CD14-positive monocyte (primary cell): ENCODE measurements at regions not wholly inside any gene's neighbourhood (a gene's known extent, or its start where the extent isn't known, plus 50 kb on each side); places are given as distances from the start of the nearest gene placed in this dataset.

Source experiments
- DNase-seq, 3 donors: peaks; one replicate each; pipeline ENCODE4 v3.0.0-alpha.2; 2011 to 2022
- H2AFZ ChIP-seq: 2 replicates; pipeline ENCODE4 v1.6.0; 2012; ENCODE audit warnings: mild to moderate bottlenecking, low read depth, low read length, inconsistent platforms; ENCODE audit not compliant: insufficient read depth, poor library complexity, severe bottlenecking
- H3K27ac ChIP-seq, 2 donors: 1 replicate in 1 of 2; 2 replicates in 1 of 2; pipeline ENCODE4 v1.5.1; 2012 to 2013; ENCODE audit warnings: low read length in 2 of 2, control low read depth in 1 of 2, inconsistent platforms in 1 of 2, low read depth in 1 of 2, mild to moderate bottlenecking in 1 of 2
- H3K27me3 ChIP-seq, 2 donors: one replicate each; pipeline versions ENCODE4 v1.6.0 to v1.6.1; 2011 to 2013; ENCODE audit warnings: low read length in 2 of 2; ENCODE audit not compliant: control insufficient read depth in 2 of 2, insufficient read depth in 2 of 2
- H3K36me3 ChIP-seq, 2 donors: replicated peaks in 1 of 2; 1 replicate in 1 of 2; 2 replicates in 1 of 2; pipeline versions ENCODE4 v1.5.1 to v1.6.1; 2012 to 2013; ENCODE audit warnings: low read length in 2 of 2, control low read depth in 1 of 2, inconsistent platforms in 1 of 2, mild to moderate bottlenecking in 1 of 2; ENCODE audit not compliant: insufficient read depth in 2 of 2, control insufficient read depth in 1 of 2
- H3K4me1 ChIP-seq, 2 donors: 1 replicate in 1 of 2; 2 replicates in 1 of 2; pipeline versions ENCODE4 v1.5.1 to v1.6.1; 2012 to 2013; ENCODE audit warnings: low read length in 2 of 2, control low read depth in 1 of 2, inconsistent platforms in 1 of 2, mild to moderate bottlenecking in 1 of 2, moderate library complexity in 1 of 2; ENCODE audit not compliant: insufficient read depth in 2 of 2, control insufficient read depth in 1 of 2
- H3K4me2 ChIP-seq: replicated peaks from 2 replicates; pipeline ENCODE3; 2012; ENCODE audit warnings: low read length, moderate library complexity, mild to moderate bottlenecking; ENCODE audit not compliant: poor library complexity, severe bottlenecking; ENCODE audit errors: extremely low read depth
- H3K4me3 ChIP-seq, 3 experiments: fragments of 200-600 bp in 1 of 3; sonication (generic) in 1 of 3; replicated peaks in 1 of 3; 1 replicate in 2 of 3; 2 replicates in 1 of 3; pipeline ENCODE4 v1.5.1; 2011 to 2013; ENCODE audit warnings: low read length in 3 of 3, mild to moderate bottlenecking in 3 of 3, control low read depth in 2 of 3, low read depth in 2 of 3, inconsistent platforms in 1 of 3, moderate library complexity in 1 of 3
- H3K79me2 ChIP-seq: 2 replicates; pipeline ENCODE4 v1.6.0; 2012; ENCODE audit warnings: mild to moderate bottlenecking, control low read depth, inconsistent platforms, low read length, moderate library complexity; ENCODE audit not compliant: insufficient read depth
- H3K9ac ChIP-seq: 2 replicates; pipeline ENCODE4 v1.6.0; 2017; ENCODE audit warnings: low read length, mild to moderate bottlenecking; ENCODE audit not compliant: insufficient read depth, poor library complexity, severe bottlenecking
- H3K9me3 ChIP-seq, 2 donors: replicated peaks in 1 of 2; 1 replicate in 1 of 2; 2 replicates in 1 of 2; pipeline versions ENCODE4 v1.5.1 to v1.6.1; 2012 to 2013; ENCODE audit warnings: low read length in 2 of 2, control low read depth in 1 of 2; ENCODE audit not compliant: control insufficient read depth in 1 of 2, insufficient read depth in 1 of 2
- H4K20me1 ChIP-seq: 2 replicates; pipeline ENCODE4 v1.6.0; 2012; ENCODE audit warnings: mild to moderate bottlenecking, low read length, control low read depth, moderate library complexity; ENCODE audit not compliant: insufficient read depth
- H3K27ac Mint-ChIP-seq, 7 donors: one replicate each; pipeline ENCODE4 v1.8.0; 2020; ENCODE audit warnings: mild to moderate bottlenecking in 7 of 7, mixed read lengths in 7 of 7, moderate library complexity in 6 of 7, inconsistent platforms in 2 of 7
- H3K27me3 Mint-ChIP-seq, 3 donors: one replicate each; pipeline ENCODE4 v1.8.0; 2021 to 2022; ENCODE audit warnings: low read depth in 3 of 3, mild to moderate bottlenecking in 3 of 3, mixed read lengths in 3 of 3, moderate library complexity in 3 of 3, inconsistent platforms in 1 of 3
- H3K36me3 Mint-ChIP-seq, 2 donors: one replicate each; pipeline ENCODE4 v1.8.0; 2020; ENCODE audit warnings: mixed read lengths in 2 of 2, inconsistent platforms in 1 of 2, mild to moderate bottlenecking in 1 of 2
- H3K4me1 Mint-ChIP-seq: one replicate; pipeline ENCODE4 v1.8.0; 2020; ENCODE audit warnings: mild to moderate bottlenecking, mixed read lengths
- H3K4me3 Mint-ChIP-seq, 2 donors: one replicate each; pipeline ENCODE4 v1.8.0; 2020; ENCODE audit warnings: mild to moderate bottlenecking in 2 of 2, mixed read lengths in 2 of 2, moderate library complexity in 1 of 2
- H3K9me3 Mint-ChIP-seq, 7 donors: one replicate each; pipeline ENCODE4 v1.8.0; 2020 to 2022; ENCODE audit warnings: mixed read lengths in 7 of 7, mild to moderate bottlenecking in 6 of 7, moderate library complexity in 6 of 7, inconsistent platforms in 2 of 7
- CTCF ChIP-seq: fragments of 200-600 bp; IDR thresholded peaks from one replicate; pipeline ENCODE4 v1.8.0; 2022; ENCODE audit warnings: antibody characterized with exemption, mild to moderate bottlenecking
- WGBS: methylation state at CpG from one replicate; pipeline ENCODE4 v1.1.5; 2013; ENCODE audit warnings: missing lambda C conversion rate; ENCODE audit not compliant: insufficient coverage; 5-methylcytosine and 5-hydroxymethylcytosine counted together
- intact Hi-C, 2 donors: fragments of 100-400 bp; cut with micrococcal nuclease; formaldehyde crosslinking; loops; one replicate each; pipeline versions ENCODE4 v1.15.0 to v1.15.1; 2023

DNA sequence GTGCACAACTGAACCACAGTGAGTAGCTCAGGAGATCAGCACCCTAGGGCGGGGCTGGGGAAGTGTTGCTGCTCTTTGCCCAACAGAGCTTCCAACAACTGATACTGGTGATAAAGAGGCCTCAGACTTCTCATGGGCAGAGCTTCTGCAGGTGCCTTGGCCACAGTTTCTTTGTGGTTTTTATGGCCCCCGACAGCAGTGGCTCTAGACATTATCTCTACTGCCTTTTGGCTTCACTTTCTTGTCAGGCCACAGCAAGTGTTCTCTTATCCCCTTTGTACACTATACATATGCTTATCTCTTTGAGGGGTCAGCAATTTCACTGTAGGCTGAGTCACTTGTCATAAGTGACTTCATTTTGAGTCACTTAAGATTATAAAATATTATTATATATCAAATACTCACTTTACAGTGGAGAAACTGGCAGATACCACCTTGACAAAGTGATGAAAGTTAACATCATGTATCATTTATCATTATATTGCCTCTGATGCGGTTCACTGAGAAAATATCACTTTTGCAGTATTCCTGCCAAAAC, 90.9 kb upstream of the COX7C start:
- no peak overlapping the region for H3K9ac ChIP-seq
- Mint-ChIP-seq H3K4me3 (no peak overlapping the region), H3K36me3 (no peaks in the 10 kb centered on the region), H3K27me3 (peaks cover 0 to 3% (median 0%) of the 10 kb centered on the region in 3 donors), H3K9me3 (peaks cover 0 to 7% (median 0%) of the 10 kb centered on the region in 7 donors), H3K4me1 (no peaks in the 10 kb centered on the region), H3K27ac (no peak overlapping the region)
- peaks cover 3 to 4% of the 10 kb centered on the region in 2 donors for H3K9me3 ChIP-seq
- no peaks in the 10 kb centered on the region for H3K27me3 ChIP-seq
- no peak overlapping the region for H3K27ac ChIP-seq
- TF ChIP-seq CTCF: no peak
- DNase-seq: no peak
- no peaks in the 10 kb centered on the region for H3K4me1 ChIP-seq
- H3K4me2 ChIP-seq: no peak overlapping the region
- intact Hi-C loops: no loop called here
- no CpG with 5 or more reads among the region's 3 CpGs for WGBS
- H3K4me3 ChIP-seq: no peak overlapping the region
- H3K36me3 ChIP-seq: no peaks in the 10 kb centered on the region
- H4K20me1 ChIP-seq: no peaks in the 10 kb centered on the region
- H2AFZ ChIP-seq: no peak overlapping the region
- no peaks in the 10 kb centered on the region for H3K79me2 ChIP-seq

DNA sequence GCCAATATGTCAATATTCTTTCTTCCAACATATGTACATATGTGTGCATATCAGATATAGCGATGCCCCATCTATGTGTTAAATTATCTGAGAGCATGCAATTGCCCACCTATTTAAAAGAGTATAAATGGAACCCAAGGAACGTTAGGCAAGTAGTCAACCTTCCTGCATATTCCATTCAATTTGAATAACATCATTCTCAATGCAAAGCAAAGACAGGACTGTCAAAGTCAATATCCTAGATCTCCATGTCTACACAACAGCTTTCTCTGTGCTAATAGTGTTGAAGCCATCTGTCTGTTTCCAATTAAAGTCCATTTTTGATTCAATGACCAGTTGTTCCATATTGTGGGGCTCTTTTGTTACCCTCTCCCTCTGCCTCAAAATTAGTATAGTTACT, 85.3 kb upstream of the COX7C start:
- H3K9me3 ChIP-seq: no peaks in the 10 kb centered on the region
- Mint-ChIP-seq H3K9me3 (peaks cover 0 to 2% (median 0%) of the 10 kb centered on the region in 7 donors), H3K27ac (no peak overlapping the region), H3K27me3 (peaks cover 0 to 1% (median 0%) of the 10 kb centered on the region in 3 donors), H3K4me1 (no peaks in the 10 kb centered on the region), H3K4me3 (no peak overlapping the region), H3K36me3 (no peaks in the 10 kb centered on the region)
- H4K20me1 ChIP-seq: no peaks in the 10 kb centered on the region
- H3K4me3 ChIP-seq: no peak overlapping the region
- H2AFZ ChIP-seq: no peak overlapping the region
- no peaks in the 10 kb centered on the region for H3K27me3 ChIP-seq
- H3K4me2 ChIP-seq: no peak overlapping the region
- no peak overlapping the region for H3K27ac ChIP-seq
- no peaks in the 10 kb centered on the region for H3K79me2 ChIP-seq
- no CpG with 5 or more reads among the region's 2 CpGs for WGBS
- no peak for DNase-seq
- H3K4me1 ChIP-seq: no peaks in the 10 kb centered on the region
- intact Hi-C loops: no loop called here
- H3K36me3 ChIP-seq: no peaks in the 10 kb centered on the region
- no peak overlapping the region for H3K9ac ChIP-seq
- TF ChIP-seq CTCF: no peak
